ENCODE measurements at regions not wholly inside any gene's neighbourhood (a gene's known extent, or its start where the extent isn't known, plus 50 kb on each side); places are given as distances from the start of the nearest gene placed in this dataset.
"Not testable (repeated sequence)": the region's sequence is repeated elsewhere in the genome, so short reads cannot be mapped to it uniquely, and the experiment has no call there.

DNA sequence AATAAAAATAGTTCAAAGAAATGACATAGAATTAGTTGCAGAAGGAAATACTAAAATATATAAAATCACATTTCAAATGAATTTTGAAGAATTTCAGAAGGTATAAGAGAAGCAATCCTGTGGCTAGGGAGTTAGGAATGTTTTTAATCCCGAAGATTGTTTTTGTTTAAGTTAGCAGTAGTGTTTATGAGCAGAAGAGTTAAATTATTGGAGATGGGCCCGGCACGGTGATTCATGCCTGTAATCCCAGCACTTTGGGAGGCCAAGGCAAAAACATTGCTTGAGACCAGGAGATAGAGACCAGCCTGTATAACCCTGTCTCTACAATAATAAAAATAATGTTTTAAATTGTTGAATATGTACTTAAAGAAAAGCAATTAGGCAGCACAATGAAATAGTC lies 432.5 kb downstream of the MFSD1 start:
- DNase-seq (ENCODE audit: low spot score) = no peak

DNA sequence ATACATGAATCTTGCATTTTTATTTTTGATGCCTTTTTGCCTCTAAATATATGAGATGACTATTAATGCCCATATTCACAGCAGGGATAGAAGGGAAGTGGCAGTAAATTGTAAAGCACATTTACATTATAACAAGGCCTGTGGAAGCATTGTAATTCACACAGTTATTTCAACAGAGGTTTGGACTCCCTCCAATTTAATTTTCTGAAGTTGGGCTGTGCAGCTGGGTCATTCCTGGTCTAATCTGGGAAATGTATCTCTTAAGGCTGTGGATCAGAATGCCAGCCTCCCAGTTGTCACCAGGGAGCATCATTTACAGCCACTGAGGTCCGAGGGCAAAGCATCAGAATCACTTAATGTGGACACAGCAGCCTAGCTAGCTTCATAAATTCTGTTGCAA lies 434.5 kb downstream of the MFSD1 start:
- no peak for DNase-seq (ENCODE audit: low spot score)

DNA sequence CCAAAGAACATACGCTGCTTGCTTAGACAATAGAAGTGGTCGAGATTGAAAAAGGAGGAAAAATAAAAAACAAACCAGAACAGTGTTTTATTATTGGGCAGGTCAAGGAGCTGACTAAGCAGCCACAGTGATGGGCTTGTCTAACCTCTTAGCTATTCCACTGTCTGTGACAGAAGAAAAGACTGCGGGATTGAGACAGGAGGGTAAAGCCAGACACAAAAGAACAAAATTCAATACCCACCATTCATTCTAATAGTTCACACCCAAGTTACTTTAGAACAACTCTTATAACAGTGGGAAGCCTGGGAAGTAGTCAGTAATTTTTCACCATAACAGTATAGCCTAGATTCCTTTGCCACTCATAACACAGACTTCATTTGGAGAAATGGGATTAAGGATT lies 435.4 kb downstream of the MFSD1 start:
- DNase-seq (ENCODE audit: low spot score) = no peak

DNA sequence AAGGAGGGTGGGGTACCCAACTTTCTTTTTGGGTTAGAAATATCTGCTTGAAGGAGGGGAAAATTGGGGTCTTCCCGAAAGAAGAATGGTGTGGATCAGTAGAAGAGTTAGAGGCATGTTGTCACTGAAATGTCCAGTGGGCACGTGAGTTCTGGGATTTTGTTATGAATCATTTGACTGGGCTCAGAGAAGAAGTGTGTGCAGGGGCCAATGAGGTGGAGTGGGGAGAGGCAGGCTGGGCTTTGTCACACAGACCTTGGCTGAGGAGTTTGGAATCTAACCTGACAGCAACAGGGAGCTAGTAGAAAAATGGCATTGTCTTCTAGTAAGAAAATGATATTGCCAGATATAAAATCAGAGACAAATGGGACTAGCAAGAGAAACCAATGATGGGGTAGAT lies 436.8 kb downstream of the MFSD1 start:
- DNase-seq (ENCODE audit: low spot score) = no peak

DNA sequence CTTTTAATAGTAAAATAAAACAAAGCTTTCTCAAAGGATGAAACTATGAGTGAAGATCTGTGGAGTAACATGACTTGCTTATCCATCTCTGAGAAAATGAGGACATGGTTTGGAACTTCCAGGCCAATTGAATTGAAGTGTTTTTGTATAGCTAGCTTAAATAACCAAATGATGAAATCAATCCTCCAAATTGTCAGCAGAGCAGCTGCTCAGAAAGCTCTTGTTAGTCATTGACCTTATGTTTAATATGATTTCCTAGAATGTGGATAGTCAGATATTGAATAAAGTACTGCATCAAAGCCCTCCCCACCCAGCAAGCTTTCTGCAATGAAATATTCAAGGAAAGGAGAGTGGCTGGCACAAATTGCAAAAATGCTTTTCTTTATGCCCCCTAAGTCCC lies 437.2 kb downstream of the MFSD1 start:
- no peak for DNase-seq (ENCODE audit: low spot score)

DNA sequence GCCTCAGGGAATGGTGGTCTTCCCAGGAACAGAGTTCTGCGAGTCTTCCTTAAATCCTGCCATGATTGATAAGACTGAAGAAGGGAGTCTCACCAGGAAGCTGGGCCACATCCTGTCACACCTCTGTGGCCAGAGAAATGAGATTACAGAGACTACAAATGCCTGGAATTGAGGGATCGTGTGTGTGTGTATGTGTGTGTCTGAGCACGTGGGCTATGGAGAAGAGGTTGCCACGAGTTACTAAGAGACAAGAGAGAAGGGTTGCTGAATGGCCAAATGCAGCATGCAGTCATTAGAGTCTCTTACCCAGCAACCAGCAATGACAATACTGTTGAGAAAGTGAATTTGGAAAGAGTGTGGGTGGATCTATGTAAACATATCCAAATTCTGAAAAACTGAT lies 443.1 kb downstream of the MFSD1 start:
- DNase-seq (ENCODE audit: low spot score) = no peak

DNA sequence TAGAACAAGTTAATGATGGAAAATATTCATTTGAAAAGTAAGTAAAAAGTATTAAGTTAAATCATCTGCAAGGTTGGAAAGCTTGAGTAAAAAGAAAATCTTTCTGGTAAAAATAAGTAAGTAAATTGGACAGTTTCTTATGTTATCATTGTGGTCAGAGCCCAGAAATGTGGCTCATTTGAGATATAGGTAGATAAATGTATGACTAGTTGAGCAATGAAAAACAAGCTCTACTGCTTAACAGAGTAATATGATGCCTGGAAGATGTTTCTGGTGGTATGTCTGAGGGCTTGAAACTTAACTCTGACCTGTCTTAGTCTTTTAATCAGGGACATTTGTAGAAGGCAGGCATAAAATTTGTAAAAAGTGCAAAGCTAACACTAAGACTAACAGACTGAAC lies 444.0 kb downstream of the MFSD1 start:
- DNase-seq (ENCODE audit: low spot score) = no peak

DNA sequence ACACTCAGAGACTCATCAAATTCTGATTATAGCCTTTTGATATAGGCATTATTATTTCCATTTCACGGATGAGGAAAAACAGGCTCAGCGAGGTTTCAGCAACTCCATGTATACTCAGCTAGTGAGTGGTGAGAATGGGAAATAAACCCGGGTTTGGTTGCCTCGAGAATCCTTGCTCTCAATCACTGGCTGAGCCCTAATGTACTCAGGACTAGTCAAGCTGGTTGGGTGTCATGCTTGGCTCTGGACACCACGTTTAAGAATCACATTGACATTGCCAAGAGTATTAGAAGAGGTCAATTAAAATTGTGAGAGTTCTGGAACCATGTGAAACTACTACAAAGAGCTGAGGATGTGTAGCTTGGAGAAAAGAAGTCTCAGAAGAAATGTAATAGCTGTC lies 444.5 kb downstream of the MFSD1 start:
- DNase-seq (ENCODE audit: low spot score) = no peak

DNA sequence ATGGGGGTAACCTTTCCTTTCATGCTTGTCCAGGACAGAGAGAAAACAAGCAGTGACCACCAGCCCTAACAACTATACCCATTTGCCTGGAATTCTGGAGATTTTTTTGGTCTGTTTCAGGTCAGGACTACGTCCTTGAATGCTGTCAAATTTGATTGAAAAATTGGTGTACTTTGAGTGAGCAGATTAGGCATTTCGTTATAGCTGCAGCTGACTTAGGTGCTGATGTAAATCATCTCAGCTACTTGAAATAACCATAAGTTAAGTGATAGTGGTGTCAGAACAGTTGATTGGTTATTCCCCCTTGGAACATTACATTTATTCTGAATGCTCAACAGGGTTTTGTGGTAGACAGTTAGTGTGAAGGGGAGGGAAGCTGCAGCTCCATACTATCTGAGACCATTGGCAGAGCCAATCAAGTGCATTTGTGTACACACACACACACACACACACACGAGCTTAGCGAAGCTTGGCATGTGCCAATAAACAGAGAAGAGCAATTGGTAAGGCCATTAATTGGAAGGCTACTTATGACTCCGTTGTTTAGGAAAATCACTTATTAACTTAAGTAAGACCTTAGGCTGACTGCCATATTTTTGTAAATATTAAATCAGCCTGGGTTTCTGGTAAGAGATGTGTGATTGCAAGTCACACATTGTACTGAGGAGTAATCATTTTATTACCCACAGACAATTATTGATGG lies 447.8 kb downstream of the MFSD1 start:
- no peak for DNase-seq (ENCODE audit: low spot score)

DNA sequence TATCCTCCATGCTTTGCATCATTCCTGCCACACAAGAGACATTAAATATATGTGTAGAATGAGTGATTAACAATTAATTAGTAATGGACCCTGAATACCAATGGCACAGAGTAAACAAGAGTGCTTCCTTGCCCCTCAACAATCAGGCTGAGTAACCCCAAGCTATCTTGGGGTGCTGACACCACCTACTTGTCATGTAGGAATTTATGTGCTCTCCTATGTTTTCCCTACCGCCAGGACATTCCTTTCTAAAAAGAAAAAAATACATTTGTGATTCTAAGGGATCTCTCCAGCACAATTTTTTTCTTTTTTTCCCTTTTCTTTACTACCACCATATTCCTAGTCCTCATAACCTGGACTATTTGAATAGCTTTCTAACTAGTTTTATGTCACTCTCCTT lies 449.1 kb downstream of the MFSD1 start:
- DNase-seq (ENCODE audit: low spot score) = no peak

DNA sequence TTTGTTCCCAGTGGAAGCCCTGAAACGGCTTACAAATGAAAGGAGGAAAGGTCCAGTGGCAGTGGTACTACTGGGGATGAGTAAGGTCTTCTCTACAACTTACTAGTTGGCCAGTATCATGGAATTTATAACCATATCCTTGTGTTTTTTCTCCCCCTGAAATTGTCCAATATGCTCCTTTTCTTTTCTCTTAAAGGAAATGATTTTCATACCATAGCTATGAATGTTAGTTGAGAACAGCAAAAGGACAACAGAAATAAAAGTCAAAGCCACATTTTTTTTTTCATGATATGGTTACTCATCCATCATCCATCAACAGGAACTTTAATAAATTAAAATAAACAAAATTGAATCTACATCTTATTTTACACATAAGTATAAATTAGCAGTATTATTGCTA lies 450.4 kb downstream of the MFSD1 start:
- DNase-seq (ENCODE audit: low spot score) = no peak

DNA sequence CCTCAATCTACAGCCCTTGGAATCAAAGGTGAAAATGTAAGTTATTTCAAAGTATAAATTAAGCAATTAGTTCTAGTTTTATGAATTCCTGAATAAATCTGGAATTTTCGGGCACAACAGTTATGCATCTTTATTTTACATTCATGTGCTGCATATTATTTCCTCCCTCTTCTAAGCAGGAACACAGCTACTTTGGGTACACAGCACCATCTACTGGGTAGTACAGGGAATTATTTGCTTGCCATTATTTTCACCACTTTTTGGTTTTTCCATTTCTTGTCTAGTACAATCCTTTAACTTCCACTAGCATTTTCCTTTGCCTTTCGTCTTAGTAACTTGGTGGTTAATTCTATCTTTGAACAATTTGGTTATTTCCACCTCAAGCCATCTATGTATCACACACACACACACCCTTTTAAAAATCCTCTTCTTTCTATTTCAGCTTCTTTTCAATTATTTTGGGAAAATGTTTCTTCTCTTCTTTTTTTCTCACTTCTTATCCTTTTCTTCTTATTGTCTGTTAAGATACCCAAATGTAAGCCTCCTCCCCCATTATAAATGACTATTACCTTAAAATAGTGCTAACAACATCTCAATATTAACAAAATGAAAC lies 451.0 kb downstream of the MFSD1 start:
- no peak for DNase-seq (ENCODE audit: low spot score)

DNA sequence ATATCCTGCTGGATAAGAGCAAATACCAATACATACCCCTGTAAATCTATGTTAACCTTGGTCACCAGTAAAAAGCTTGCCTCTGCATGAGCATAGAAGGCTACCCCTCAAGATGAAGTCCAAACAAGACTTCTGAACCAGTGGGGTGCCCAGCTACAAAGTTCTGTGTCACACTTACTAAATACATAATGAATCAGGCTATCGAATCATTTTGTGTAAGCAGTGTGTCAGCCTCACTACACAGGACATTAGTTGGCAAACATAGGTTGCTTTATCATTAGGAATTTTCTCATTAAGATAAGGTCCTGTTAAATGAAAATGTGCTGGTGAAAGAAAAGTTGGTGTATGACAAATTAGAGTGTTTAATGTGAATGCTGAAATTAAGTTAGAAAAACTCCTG lies 452.0 kb downstream of the MFSD1 start:
- DNase-seq (ENCODE audit: low spot score) = no peak

DNA sequence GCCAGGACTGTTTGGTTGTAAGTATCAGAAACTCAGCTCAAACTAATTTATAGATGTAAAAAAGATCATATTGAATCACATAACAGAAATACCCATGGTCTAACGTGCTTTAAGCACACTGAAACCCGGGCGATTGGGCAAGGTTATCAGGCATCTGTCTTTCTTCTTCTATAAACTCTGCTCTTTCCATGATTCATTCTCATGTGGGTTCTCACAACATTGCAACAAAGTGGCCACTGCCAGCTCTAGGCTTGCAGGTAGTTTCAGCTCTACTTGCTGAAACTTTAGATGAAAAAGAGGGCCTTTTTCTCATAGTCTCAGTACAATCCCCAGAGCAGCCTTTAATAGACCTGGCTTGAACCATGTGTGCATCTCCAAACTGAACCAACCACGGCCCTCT lies 456.1 kb downstream of the MFSD1 start:
- no peak for DNase-seq (ENCODE audit: low spot score)

DNA sequence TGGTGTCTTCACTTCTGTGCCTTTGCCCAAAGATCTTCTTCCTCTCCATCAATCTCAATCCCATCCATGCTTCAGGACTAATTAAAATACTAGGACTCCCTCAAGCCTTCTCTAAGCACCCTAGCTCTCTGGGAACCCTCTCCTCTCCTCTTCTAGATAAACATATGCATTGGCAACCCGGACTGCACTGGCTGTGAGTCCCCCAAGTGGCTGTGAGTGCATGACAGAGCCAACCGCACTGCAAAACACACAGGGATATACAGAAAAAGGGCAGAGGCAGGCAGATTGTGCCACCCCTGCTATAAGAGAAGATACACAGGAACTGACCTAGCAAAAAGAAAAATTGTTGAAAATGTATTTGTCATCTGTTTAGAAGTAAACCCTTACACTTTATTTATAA lies 457.1 kb downstream of the MFSD1 start:
- DNase-seq (ENCODE audit: low spot score) = no peak

DNA sequence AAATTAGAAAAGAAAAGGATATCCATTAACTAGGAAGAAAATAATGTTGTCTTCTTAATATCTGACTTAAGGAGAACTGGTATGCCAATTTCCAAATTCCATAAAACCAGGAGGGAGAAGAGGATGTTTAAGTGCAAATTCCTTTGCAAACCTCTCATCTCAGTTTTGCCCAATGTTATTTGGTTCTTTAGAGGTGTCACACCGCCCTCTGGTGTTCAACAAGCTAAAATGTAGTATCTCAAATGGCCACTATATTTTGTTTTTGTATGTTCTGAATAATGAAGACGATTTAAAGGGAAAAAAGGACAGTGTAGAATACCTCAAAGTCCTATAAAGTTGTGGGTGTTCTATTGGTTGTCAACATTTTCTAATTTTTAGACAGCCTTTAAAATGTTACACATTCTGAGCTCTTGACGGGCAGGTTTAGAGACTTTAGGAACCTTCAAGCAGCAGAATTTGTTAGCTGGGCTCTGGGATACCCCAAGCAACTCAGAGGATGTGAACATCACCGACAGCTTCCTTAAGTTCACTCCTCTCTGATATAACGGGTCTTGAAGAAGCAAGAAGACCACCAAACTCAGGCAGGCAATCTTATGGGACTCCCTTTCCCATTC lies 458.3 kb downstream of the MFSD1 start:
- peak; percentile 46 for DNase-seq (ENCODE audit: low spot score)

DNA sequence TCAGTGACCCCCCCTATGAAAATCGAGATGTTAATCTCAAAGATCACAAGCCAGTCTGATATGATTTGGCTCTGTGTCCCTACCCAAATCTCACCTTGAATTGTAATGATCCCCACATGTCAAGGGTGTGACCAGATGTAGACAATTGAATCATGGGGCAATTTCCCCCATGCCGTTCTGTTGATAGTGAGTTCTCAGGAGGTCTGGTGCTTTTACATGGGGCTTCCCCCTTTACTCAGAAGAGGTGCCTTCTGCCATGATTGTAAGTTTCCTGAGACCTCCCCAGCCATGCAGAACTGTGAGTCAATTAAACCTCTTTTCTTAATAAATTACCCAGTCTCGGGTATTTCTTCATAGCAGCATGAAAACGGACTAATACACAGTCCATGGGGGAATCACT lies 459.5 kb downstream of the MFSD1 start:
- DNase-seq (ENCODE audit: low spot score) = not testable (repeated sequence)

DNA sequence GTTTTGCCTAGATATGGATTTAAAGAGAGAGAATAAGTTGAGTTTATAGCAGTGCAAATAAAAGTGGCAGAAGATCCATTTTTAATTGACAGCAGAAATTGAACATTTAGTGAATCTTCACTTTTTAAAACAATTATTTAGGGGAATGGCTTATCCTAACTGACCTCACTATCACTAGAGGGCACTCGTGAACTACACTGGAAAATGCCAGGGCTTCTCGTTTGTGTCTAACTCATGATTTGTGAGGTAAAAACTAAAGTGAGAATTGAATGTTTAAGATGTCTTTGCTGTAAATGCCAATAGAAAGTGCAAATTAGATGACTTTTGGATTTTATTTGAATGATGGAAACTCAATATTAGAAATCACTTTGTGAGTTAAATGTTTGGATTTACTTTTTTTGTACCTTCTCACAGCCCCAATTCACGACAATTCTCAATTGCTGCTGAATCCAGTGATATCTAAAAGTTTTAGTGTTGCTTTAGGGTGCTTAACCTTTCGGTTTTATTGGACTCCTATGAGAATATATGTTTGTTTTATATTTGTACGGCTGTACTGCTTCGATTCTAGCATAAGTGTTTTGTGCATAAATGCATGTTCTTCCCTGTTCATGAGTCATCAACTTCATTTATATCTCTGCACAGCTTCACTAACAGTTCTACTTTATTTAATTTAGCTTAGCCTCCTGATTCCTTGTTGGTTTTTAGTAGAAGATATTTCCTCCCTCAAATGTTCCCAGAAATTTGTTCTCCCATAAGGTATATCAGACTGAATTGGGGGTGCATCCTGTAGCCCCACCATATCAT lies 462.1 kb downstream of the MFSD1 start:
- DNase-seq (ENCODE audit: low spot score) = no peak

DNA sequence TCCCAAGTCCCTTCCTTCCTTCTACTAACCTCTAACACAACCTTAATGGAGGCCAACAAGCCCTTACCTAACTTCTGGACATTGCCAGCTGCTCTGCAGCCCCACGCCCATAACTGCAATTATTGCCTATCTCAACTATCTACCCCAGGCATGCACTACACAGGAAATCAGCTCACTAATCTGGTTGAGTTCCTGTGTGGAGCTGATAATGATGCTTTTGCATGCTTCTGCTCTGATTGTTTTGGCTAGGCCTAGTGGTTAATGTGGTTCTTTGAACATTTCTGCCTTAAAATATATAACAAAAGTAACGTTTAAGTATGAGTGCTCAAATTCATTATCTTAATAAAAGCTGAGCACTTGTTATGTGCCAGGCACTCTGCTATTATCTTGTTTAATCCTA lies 463.9 kb downstream of the MFSD1 start:
- DNase-seq (ENCODE audit: low spot score) = no peak

DNA sequence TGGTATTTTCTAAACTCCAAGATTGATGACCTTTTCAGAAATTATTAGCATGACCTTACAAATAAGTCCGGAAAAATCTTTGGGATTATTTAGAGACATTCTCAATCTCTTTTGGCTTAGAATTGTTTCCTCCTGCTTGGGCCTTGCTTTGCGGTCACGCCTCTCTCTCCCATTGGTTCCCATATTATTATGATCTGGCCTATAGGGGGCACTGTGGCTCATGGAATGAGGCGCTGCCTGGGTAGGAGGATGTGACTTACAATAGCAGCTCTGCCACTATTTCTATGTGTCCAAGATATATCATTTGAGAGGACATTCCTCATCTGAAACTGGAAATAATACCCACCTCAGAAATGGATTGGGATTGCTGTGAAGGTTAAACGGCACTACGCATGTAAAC lies 464.9 kb downstream of the MFSD1 start:
- DNase-seq (ENCODE audit: low spot score) = no peak

DNA sequence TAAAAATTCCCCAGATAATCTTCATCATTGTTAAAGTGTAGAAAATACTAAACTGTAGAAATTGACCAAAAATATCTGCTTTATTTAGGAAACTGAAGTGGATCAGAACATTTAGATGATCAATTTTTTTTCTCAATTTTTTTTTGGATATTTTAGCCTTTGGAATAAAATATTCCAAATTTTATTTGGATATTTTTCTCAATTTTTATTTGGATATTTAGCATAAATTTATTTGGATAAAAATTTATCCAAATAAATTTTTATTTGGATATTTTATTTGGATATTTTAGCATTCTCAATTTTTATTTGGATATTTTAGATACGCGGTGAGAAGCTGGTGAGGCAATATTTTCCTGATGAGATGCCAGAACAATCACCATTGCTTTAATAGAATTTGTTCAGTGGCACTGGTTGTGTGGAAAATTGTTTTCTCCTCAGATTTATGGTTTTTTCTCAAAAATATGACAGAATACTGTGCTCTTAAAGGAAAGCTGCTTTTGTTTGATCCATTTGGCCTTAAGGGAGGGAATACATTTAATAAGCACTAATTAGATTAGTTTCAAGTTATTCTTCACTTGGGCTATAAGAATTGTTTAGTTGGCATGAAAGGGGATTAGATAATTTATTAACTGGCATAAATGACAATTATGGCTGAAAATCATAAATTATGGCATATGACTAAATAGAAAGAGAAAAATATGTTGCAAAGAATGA lies 470.1 kb downstream of the MFSD1 start:
- no peak for DNase-seq (ENCODE audit: low spot score)

DNA sequence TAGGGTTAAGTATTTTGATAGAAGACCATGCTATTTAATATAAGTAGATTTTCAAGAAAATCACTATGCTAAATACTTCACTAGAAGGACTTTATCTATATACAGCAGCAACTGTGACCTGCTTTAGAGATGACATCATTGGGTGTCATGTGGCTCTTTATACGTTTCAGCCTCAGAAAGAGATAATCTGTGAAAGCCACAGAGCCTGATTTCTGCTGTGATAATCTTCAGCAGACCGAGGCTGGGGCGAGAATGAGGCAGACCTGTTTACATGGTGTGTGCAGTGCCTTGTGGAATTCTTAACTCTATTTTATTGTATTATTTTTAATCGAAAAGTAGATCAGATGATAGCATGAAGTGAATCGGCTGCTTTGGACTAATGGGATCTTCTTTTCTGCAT lies 471.2 kb downstream of the MFSD1 start:
- DNase-seq (ENCODE audit: low spot score) = no peak
